ENCODE measurements at regions not wholly inside any gene's neighbourhood (a gene's known extent, or its start where the extent isn't known, plus 50 kb on each side); places are given as distances from the start of the nearest gene placed in this dataset.

GRCh38 chr20:40056171-40056570 is 632.9 kb downstream of the MAFB start:
- TF ChIP-seq, protein P1, sequence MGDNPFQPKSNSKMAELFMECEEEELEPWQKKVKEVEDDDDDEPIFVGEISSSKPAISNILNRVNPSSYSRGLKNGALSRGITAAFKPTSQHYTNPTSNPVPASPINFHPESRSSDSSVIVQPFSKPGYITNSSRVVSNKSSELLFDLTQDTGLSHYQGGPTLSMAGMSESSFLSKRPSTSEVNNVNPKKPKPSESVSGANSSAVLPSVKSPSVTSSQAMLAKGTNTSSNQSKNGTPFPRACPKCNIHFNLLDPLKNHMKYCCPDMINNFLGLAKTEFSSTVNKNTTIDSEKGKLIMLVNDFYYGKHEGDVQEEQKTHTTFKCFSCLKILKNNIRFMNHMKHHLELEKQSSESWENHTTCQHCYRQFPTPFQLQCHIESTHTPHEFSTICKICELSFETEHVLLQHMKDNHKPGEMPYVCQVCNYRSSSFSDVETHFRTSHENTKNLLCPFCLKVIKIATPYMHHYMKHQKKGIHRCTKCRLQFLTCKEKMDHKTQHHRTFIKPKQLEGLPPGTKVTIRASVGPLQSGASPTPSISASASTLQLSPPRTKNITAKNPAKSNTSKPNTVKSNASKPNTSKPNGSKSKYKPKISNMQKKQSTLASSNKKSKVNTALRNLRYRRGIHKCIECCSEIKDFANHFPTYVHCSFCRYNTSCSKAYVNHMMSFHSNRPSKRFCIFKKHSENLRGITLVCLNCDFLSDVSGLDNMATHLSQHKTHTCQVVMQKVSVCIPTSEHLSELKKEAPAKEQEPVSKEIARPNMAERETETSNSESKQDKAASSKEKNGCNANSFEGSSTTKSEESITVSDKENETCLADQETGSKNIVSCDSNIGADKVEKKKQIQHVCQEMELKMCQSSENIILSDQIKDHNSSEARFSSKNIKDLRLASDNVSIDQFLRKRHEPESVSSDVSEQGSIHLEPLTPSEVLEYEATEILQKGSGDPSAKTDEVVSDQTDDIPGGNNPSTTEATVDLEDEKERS (tag by site-specific recombination; IDR thresholded peaks at IDR 0.05) = no peak
- TF ChIP-seq ZNF785 (tag by site-specific recombination; IDR thresholded peaks at IDR 0.05) = no peak

All from HEK293 (cell line).